Gastroesophageal sphincter (tissue), 4 donors: ENCODE measurements at regions not wholly inside any gene's neighbourhood (a gene's known extent, or its start where the extent isn't known, plus 50 kb on each side); places are given as distances from the start of the nearest gene placed in this dataset.
A peak's percentile ranks its signal among the peaks of the same experiment; 100 is the strongest.
"Not testable (repeated sequence)": the region's sequence is repeated elsewhere in the genome, so short reads cannot be mapped to it uniquely, and the experiment has no call there.

Experiments
- ATAC-seq: fragments of 150-250 bp; one replicate; pipeline ENCODE4 v1.9.1; 2016; ENCODE audit warnings: mild to moderate bottlenecking, moderate library complexity
- H3K27ac ChIP-seq, 4 donors: fragments of 200-600 bp; sonication (generic) in 3 of 4; 1 replicate in 3 of 4; 2 replicates in 1 of 4; pipeline ENCODE4 v1.5.1; 2016 to 2019
- H3K27me3 ChIP-seq: fragments of 200-600 bp; sonication (generic); one replicate; pipeline ENCODE4 v1.5.1; 2019
- H3K36me3 ChIP-seq, 2 donors: fragments of 200-600 bp; sonication (generic); one replicate each; pipeline ENCODE4 v1.5.1; 2019; ENCODE audit warnings: control low read depth in 1 of 2
- H3K4me1 ChIP-seq, 3 donors: fragments of 200-600 bp; sonication (generic); 1 replicate in 2 of 3; 2 replicates in 1 of 3; pipeline ENCODE4 v1.5.1; 2016 to 2019; ENCODE audit warnings: control low read depth in 2 of 3
- H3K4me3 ChIP-seq, 2 donors: fragments of 200-600 bp; sonication (generic); one replicate each; pipeline ENCODE4 v1.5.1; 2019; ENCODE audit warnings: mild to moderate bottlenecking in 1 of 2, moderate library complexity in 1 of 2
- H3K9me3 ChIP-seq, 3 donors: fragments of 200-600 bp; sonication (generic); one replicate each; pipeline ENCODE4 v1.5.1; 2017 to 2019; ENCODE audit warnings: control low read depth in 2 of 3
- CTCF ChIP-seq, 4 experiments: fragments of 200-600 bp in 2 of 4; fragments of 450-650 bp in 2 of 4; sonication (generic) in 1 of 4; IDR thresholded peaks; one replicate each; pipeline ENCODE4 v1.5.1; 2017 to 2019; ENCODE audit warnings: antibody characterized with exemption in 4 of 4, mild to moderate bottlenecking in 2 of 4, moderate library complexity in 2 of 4
- EP300 ChIP-seq: sonication (generic); formaldehyde crosslinking; IDR thresholded peaks from one replicate; pipeline ENCODE4 v1.6.1; 2017; ENCODE audit warnings: antibody characterized with exemption, mild to moderate bottlenecking
- POLR2A ChIP-seq, 2 donors: fragments of 450-650 bp; IDR thresholded peaks; one replicate each; pipeline ENCODE4 v1.6.1; 2017; ENCODE audit warnings: antibody characterized with exemption in 2 of 2, mild to moderate bottlenecking in 2 of 2, moderate library complexity in 1 of 2
- POLR2AphosphoS5 ChIP-seq: sonication (generic); formaldehyde crosslinking; IDR thresholded peaks from one replicate; pipeline ENCODE4 v1.6.1; 2017; ENCODE audit warnings: antibody characterized with exemption
- WGBS, 2 donors: methylation state at CpG; one replicate each; pipeline ENCODE4 v1.1.5; 2018; ENCODE audit warnings: low coverage in 1 of 2; 5-methylcytosine and 5-hydroxymethylcytosine counted together

GRCh38 chr14:106761886-106762816, 1235.8 kb downstream of the TMEM121 start:
- not testable (repeated sequence) for H3K4me1 ChIP-seq, H3K36me3 ChIP-seq, ATAC-seq, H3K4me3 ChIP-seq, H3K27me3 ChIP-seq, H3K27ac ChIP-seq, H3K9me3 ChIP-seq
- no CpG with 5 or more reads among the region's 15 CpGs for WGBS, 2 donors

- WGBS, 2 donors = 8 to 37% methylated on average over 5 to 9 of the region's 11 CpGs
- H3K4me3 ChIP-seq, ATAC-seq, H3K9me3 ChIP-seq, H3K4me1 ChIP-seq, H3K36me3 ChIP-seq, H3K27ac ChIP-seq: not testable (repeated sequence)
- TF ChIP-seq CTCF (IDR thresholded peaks at IDR 0.05) = peak in 3 of 4 experiments; percentile 12 to 33 (median 15)
- peaks cover 20% of the 10 kb centered on the region for H3K27me3 ChIP-seq
Observed at GRCh38 chr14:106764968-106765369, 1238.6 kb downstream of the TMEM121 start.

- WGBS, 2 donors = 27 to 56% methylated on average over 2 to 3 of the region's 3 CpGs
- no peak overlapping the region for H3K4me3 ChIP-seq
Observed at GRCh38 chr14:106766145-106766544, 1239.8 kb downstream of the TMEM121 start.

GRCh38 chr14:106766551-106767277, 1240.3 kb downstream of the TMEM121 start:
- 15 to 33% methylated on average over 1 to 4 of the region's 5 CpGs for WGBS, 2 donors
- not testable (repeated sequence) for ATAC-seq, H3K36me3 ChIP-seq, H3K27ac ChIP-seq, H3K4me3 ChIP-seq, H3K4me1 ChIP-seq, H3K9me3 ChIP-seq
- peaks cover 27% of the 10 kb centered on the region for H3K27me3 ChIP-seq

More at GRCh38 chr14:106766145-106766544, 1239.8 kb downstream of the TMEM121 start:
- Histone ChIP-seq H3K4me1 (no peaks in the 10 kb centered on the region), H3K9me3 (no peaks in the 10 kb centered on the region), H3K27ac (no peak overlapping the region), H3K27me3 (peaks cover 27% of the 10 kb centered on the region), H3K36me3 (no peaks in the 10 kb centered on the region)
- ATAC-seq = no peak
- TF ChIP-seq POLR2A (IDR thresholded peaks at IDR 0.05) (no peak), POLR2AphosphoS5 (no peak), EP300 (no peak)

- not testable (repeated sequence) for H3K36me3 ChIP-seq, ATAC-seq, H3K4me1 ChIP-seq, H3K27ac ChIP-seq, H3K9me3 ChIP-seq, H3K4me3 ChIP-seq
- H3K27me3 ChIP-seq = peaks cover 27% of the 10 kb centered on the region
- WGBS, 2 donors = 48 to 62% methylated on average over 7 to 8 of the region's 8 CpGs
Observed at GRCh38 chr14:106768230-106768629, 1241.8 kb downstream of the TMEM121 start.

GRCh38 chr14:106768972-106769700, 1242.8 kb downstream of the TMEM121 start:
- 56 to 61% methylated on average over 8 of the region's 8 CpGs for WGBS, 2 donors
- H3K4me3 ChIP-seq, H3K4me1 ChIP-seq, H3K27ac ChIP-seq, ATAC-seq, H3K9me3 ChIP-seq, H3K36me3 ChIP-seq: not testable (repeated sequence)
- H3K27me3 ChIP-seq = peaks cover 27% of the 10 kb centered on the region

GRCh38 chr14:106770158-106770672, 1243.8 kb downstream of the TMEM121 start:
- H3K4me1 ChIP-seq, H3K27ac ChIP-seq, H3K36me3 ChIP-seq, H3K4me3 ChIP-seq, ATAC-seq, H3K9me3 ChIP-seq: not testable (repeated sequence)
- WGBS, 2 donors = 73 to 75% methylated on average over 1 of the region's 5 CpGs
- H3K27me3 ChIP-seq = peaks cover 36% of the 10 kb centered on the region
